SU-DHL-6 (cell line): ENCODE measurements at regions not wholly inside any gene's neighbourhood (a gene's known extent, or its start where the extent isn't known, plus 50 kb on each side); places are given as distances from the start of the nearest gene placed in this dataset.

Experiments used
- CTCF ChIP-seq: fragments of 200-600 bp; sonication (generic); IDR thresholded peaks from one replicate; pipeline ENCODE4 v1.5.1; 2017; ENCODE audit warnings: antibody characterized with exemption, mild to moderate bottlenecking, low read length, moderate library complexity; ENCODE audit not compliant: insufficient read depth, poor library complexity, severe bottlenecking
- EZH2phosphoT487 ChIP-seq: fragments of 200-600 bp; sonication (generic), shearing (Covaris generic); conservative IDR thresholded peaks from 2 replicates; pipeline ENCODE4 v1.6.1; 2018; ENCODE audit warnings: mild to moderate bottlenecking, antibody characterized with exemption, low read length, moderate library complexity, mixed read lengths

GRCh38 chr12:111038941-111039340 lies 118.6 kb upstream of the MYL2 start:
- no peak for TF ChIP-seq CTCF
- TF ChIP-seq EZH2phosphoT487, result no peak
